SK-N-SH (cell line): ENCODE measurements at regions not wholly inside any gene's neighbourhood (a gene's known extent, or its start where the extent isn't known, plus 50 kb on each side); places are given as distances from the start of the nearest gene placed in this dataset.

Experiments used
- CTCF ChIA-PET: fragments of 300-600, 350-600 bp; formaldehyde crosslinking; extraction: SDS; loops from one replicate; lab custom pipeline; 2021; lab: Yijun Ruan, JAX
- POLR2A ChIA-PET: fragments of 350-600 bp; sonication (Branson Sonifier 250); formaldehyde crosslinking; extraction: SDS; loops from one replicate; lab custom pipeline; 2020; ENCODE audit warnings: antibody characterized with exemption, inconsistent platforms; lab: Yijun Ruan, JAX
- DNase-seq: peaks from one replicate; pipeline ENCODE4 v3.0.0; 2012
- H2AFZ ChIP-seq: fragments of 200-600 bp; sonication (generic); 2 replicates; pipeline ENCODE4 v1.8.1; 2016; ENCODE audit warnings: antibody characterized with exemption, mild to moderate bottlenecking, low read depth
- H3F3A ChIP-seq: fragments of 200-600 bp; sonication (generic); replicated peaks from 2 replicates; pipeline ENCODE3; 2016; ENCODE audit warnings: antibody characterized with exemption, mild to moderate bottlenecking; ENCODE audit not compliant: insufficient read depth
- H3K27ac ChIP-seq, 2 experiments: fragments of 200-500 bp in 1 of 2; fragments of 200-600 bp in 1 of 2; sonication (Bioruptor generic) in 1 of 2; sonication (generic), shearing (Covaris generic) in 1 of 2; 2 replicates each; pipeline versions ENCODE4 v1.5.1 to v1.6.1; 2014 to 2016; ENCODE audit warnings: low read depth in 2 of 2, inconsistent platforms in 1 of 2, low read length in 1 of 2, mild to moderate bottlenecking in 1 of 2, mixed read lengths in 1 of 2
- H3K27me3 ChIP-seq: fragments of 200-600 bp; sonication (generic), shearing (Covaris generic); 2 replicates; pipeline ENCODE4 v1.6.1; 2016; ENCODE audit warnings: mixed run types; ENCODE audit not compliant: insufficient read depth
- H3K36me3 ChIP-seq, 2 experiments: fragments of 200-500 bp in 1 of 2; fragments of 200-600 bp in 1 of 2; sonication (Bioruptor generic) in 1 of 2; sonication (generic) in 1 of 2; replicated peaks in 1 of 2; 2 replicates each; pipeline versions ENCODE3 to v1.5.1; 2014 to 2016; ENCODE audit warnings: low read length in 1 of 2, mild to moderate bottlenecking in 1 of 2; ENCODE audit not compliant: insufficient read depth in 2 of 2, control insufficient read depth in 1 of 2
- H3K4me1 ChIP-seq, 2 experiments: fragments of 200-500 bp in 1 of 2; fragments of 200-600 bp in 1 of 2; sonication (Bioruptor generic) in 1 of 2; sonication (generic), shearing (Covaris generic) in 1 of 2; 2 replicates each; pipeline versions ENCODE4 v1.5.1 to v1.6.1; 2014 to 2016; ENCODE audit warnings: low read depth in 1 of 2, low read length in 1 of 2, mixed run types in 1 of 2; ENCODE audit not compliant: insufficient read depth in 2 of 2, control insufficient read depth in 1 of 2
- H3K4me2 ChIP-seq: fragments of 200-600 bp; sonication (generic), shearing (Covaris generic); 2 replicates; pipeline ENCODE4 v1.6.1; 2017; ENCODE audit warnings: mixed run types
- H3K4me3 ChIP-seq, 2 experiments: fragments of 200-500 bp in 1 of 2; fragments of 200-600 bp in 1 of 2; sonication (Bioruptor generic) in 1 of 2; sonication (generic), shearing (Covaris generic) in 1 of 2; 2 replicates each; pipeline versions ENCODE4 v1.5.1 to v1.8.1; 2014 to 2016; ENCODE audit warnings: low read depth in 2 of 2, inconsistent platforms in 1 of 2, low read length in 1 of 2, mild to moderate bottlenecking in 1 of 2, mixed read lengths in 1 of 2, moderate library complexity in 1 of 2
- H3K79me2 ChIP-seq: fragments of 200-600 bp; sonication (generic); 2 replicates; pipeline ENCODE4 v1.8.1; 2017; ENCODE audit warnings: mild to moderate bottlenecking; ENCODE audit not compliant: insufficient read depth
- H3K9ac ChIP-seq: fragments of 200-600 bp; sonication (generic); 2 replicates; pipeline ENCODE4 v1.6.1; 2017; ENCODE audit warnings: mixed run types
- H3K9me2 ChIP-seq: fragments of 200-600 bp; sonication (generic); 2 replicates; pipeline ENCODE4 v1.6.1; 2017; ENCODE audit warnings: mixed run types
- H3K9me3 ChIP-seq: fragments of 200-600 bp; sonication (generic); 2 replicates; pipeline ENCODE4 v1.6.1; 2017; ENCODE audit warnings: mixed run types, mild to moderate bottlenecking, moderate library complexity
- H4K20me1 ChIP-seq: fragments of 200-600 bp; sonication (generic); 2 replicates; pipeline ENCODE4 v1.6.1; 2017; ENCODE audit warnings: mild to moderate bottlenecking, mixed run types; ENCODE audit not compliant: insufficient read depth
- EP300 ChIP-seq, 2 experiments: IDR thresholded peaks; 2 replicates each; pipeline versions ENCODE4 v1.4.0 to v1.6.1; 2012; ENCODE audit warnings: borderline replicate concordance in 1 of 2, low read depth in 1 of 2, low read length in 1 of 2
- GABPA ChIP-seq: IDR thresholded peaks from 2 replicates; pipeline ENCODE4 v1.4.0; 2012; ENCODE audit warnings: low read depth, mild to moderate bottlenecking
- JUND ChIP-seq: IDR thresholded peaks from 2 replicates; pipeline ENCODE4 v1.4.0; 2012
- NFIC ChIP-seq: IDR thresholded peaks from 2 replicates; pipeline ENCODE4 v1.4.0; 2012; ENCODE audit warnings: borderline replicate concordance
- PBX3 ChIP-seq: IDR thresholded peaks from 2 replicates; pipeline ENCODE4; 2012
- RXRA ChIP-seq: IDR thresholded peaks from 2 replicates; pipeline ENCODE4 v1.4.0; 2012; ENCODE audit warnings: low read depth, mild to moderate bottlenecking, borderline replicate concordance
- TAF1 ChIP-seq: IDR thresholded peaks from 2 replicates; pipeline ENCODE4 v1.6.1; 2012; ENCODE audit warnings: low read depth, mild to moderate bottlenecking, low read length, moderate library complexity, borderline replicate concordance
- TCF12 ChIP-seq: IDR thresholded peaks from 2 replicates; pipeline ENCODE4 v1.4.0; 2012
- TEAD4 ChIP-seq: IDR thresholded peaks from 2 replicates; pipeline ENCODE4 v1.4.0; 2012; ENCODE audit warnings: mild to moderate bottlenecking, borderline replicate concordance; ENCODE audit not compliant: insufficient read depth
- WGBS: methylation state at CpG from one replicate; pipeline ENCODE4 v1.1.6; 2017; ENCODE audit warnings: low lambda C conversion rate; 5-methylcytosine and 5-hydroxymethylcytosine counted together
- TF ChIP-seq, protein P1 (sequence below): fragments of 150-350 bp; IDR thresholded peaks from 2 replicates; pipeline ENCODE4 v1.6.1; 2016; ENCODE audit warnings: mild to moderate bottlenecking, low read depth, low read length
- TF ChIP-seq, protein P2 (sequence below): IDR thresholded peaks from 2 replicates; pipeline ENCODE4 v1.4.0; 2012; ENCODE audit warnings: low read depth, borderline replicate concordance
- TF ChIP-seq, protein P3 (sequence below): IDR thresholded peaks from 2 replicates; pipeline ENCODE4 v1.4.0; 2012; ENCODE audit warnings: low read depth, borderline replicate concordance

DNA sequence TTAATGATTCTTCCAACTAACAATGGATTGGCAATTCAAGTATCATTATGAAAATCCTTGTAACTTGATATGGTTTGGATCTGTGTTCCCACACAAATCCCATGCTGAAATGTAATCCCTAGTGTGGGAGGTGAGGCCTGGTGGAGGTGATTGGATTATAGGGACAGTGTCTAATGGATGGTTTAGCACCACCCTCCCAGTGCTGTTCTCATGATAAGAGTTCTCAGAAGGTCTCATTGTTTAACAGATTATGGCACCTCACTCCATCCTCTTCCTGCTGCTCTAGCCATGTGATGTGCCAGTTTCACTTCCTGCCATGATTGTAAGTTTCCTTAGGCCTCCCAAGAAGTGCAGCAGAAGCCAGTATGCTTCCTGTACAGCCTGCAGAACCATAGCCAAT, 1116.2 kb upstream of the EDIL3 start:
- Histone ChIP-seq H3K27me3 (no peaks in the 10 kb centered on the region), H3K9me3 (no peaks in the 10 kb centered on the region; the same call in 1 of the 2 replicates), H3K27ac (no peak overlapping the region), H3K4me3 (no peak overlapping the region), H3K4me1 (no peaks in the 10 kb centered on the region), H2AFZ (no peak overlapping the region), H3K9me2 (no peaks in the 10 kb centered on the region), H3F3A (no peaks in the 10 kb centered on the region), H4K20me1 (no peaks in the 10 kb centered on the region), H3K79me2 (no peaks in the 10 kb centered on the region), H3K9ac (no peak overlapping the region), H3K4me2 (no peak overlapping the region), H3K36me3 (no peaks in the 10 kb centered on the region)
- POLR2A ChIA-PET = no interaction called here
- DNase-seq = no peak
- TF ChIP-seq TAF1 = no peak
- TF ChIP-seq JUND = no peak
- no peak for TF ChIP-seq TEAD4
- no peak for TF ChIP-seq EP300 (IDR thresholded peaks at IDR 0.05; ENCODE audit: borderline replicate concordance in 1 of 2, low read depth in 1 of 2, low read length in 1 of 2)
- TF ChIP-seq, protein P1, sequence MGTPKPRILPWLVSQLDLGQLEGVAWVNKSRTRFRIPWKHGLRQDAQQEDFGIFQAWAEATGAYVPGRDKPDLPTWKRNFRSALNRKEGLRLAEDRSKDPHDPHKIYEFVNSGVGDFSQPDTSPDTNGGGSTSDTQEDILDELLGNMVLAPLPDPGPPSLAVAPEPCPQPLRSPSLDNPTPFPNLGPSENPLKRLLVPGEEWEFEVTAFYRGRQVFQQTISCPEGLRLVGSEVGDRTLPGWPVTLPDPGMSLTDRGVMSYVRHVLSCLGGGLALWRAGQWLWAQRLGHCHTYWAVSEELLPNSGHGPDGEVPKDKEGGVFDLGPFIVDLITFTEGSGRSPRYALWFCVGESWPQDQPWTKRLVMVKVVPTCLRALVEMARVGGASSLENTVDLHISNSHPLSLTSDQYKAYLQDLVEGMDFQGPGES = no peak
- TF ChIP-seq GABPA = no peak
- no peak for TF ChIP-seq PBX3
- TF ChIP-seq, protein P2, sequence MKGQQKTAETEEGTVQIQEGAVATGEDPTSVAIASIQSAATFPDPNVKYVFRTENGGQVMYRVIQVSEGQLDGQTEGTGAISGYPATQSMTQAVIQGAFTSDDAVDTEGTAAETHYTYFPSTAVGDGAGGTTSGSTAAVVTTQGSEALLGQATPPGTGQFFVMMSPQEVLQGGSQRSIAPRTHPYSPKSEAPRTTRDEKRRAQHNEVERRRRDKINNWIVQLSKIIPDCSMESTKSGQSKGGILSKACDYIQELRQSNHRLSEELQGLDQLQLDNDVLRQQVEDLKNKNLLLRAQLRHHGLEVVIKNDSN = no peak
- TF ChIP-seq, protein P3, sequence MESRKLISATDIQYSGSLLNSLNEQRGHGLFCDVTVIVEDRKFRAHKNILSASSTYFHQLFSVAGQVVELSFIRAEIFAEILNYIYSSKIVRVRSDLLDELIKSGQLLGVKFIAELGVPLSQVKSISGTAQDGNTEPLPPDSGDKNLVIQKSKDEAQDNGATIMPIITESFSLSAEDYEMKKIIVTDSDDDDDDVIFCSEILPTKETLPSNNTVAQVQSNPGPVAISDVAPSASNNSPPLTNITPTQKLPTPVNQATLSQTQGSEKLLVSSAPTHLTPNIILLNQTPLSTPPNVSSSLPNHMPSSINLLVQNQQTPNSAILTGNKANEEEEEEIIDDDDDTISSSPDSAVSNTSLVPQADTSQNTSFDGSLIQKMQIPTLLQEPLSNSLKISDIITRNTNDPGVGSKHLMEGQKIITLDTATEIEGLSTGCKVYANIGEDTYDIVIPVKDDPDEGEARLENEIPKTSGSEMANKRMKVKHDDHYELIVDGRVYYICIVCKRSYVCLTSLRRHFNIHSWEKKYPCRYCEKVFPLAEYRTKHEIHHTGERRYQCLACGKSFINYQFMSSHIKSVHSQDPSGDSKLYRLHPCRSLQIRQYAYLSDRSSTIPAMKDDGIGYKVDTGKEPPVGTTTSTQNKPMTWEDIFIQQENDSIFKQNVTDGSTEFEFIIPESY = no peak
- TF ChIP-seq NFIC = no peak
- CTCF ChIA-PET = no interaction called here

- no peak overlapping the region for H3K9ac ChIP-seq
- H3K4me2 ChIP-seq = no peak overlapping the region
- no peaks in the 10 kb centered on the region for H3K36me3 ChIP-seq
- no peaks in the 10 kb centered on the region for H3K4me1 ChIP-seq
- H2AFZ ChIP-seq = no peak overlapping the region
- no peaks in the 10 kb centered on the region for H4K20me1 ChIP-seq
- H3K79me2 ChIP-seq = no peaks in the 10 kb centered on the region
- H3F3A ChIP-seq = no peaks in the 10 kb centered on the region
- H3K9me3 ChIP-seq = no peaks in the 10 kb centered on the region
- TF ChIP-seq TCF12 = no peak
- TF ChIP-seq RXRA = no peak
- H3K9me2 ChIP-seq = no peaks in the 10 kb centered on the region
- H3K27ac ChIP-seq = no peak overlapping the region
- ChIA-PET CTCF (no interaction called here), POLR2A (no interaction called here)
- no peak for DNase-seq
- H3K4me3 ChIP-seq = no peak overlapping the region
- WGBS = 3% methylated on average over 3 of the region's 4 CpGs
- no peaks in the 10 kb centered on the region for H3K27me3 ChIP-seq
Observed at GRCh38 chr5:85512896-85513295, 1104.8 kb upstream of the COX7C start.
